CD1c-positive myeloid dendritic cell (primary cell): ENCODE measurements at regions not wholly inside any gene's neighbourhood (a gene's known extent, or its start where the extent isn't known, plus 50 kb on each side); places are given as distances from the start of the nearest gene placed in this dataset.
"Not testable (repeated sequence)": the region's sequence is repeated elsewhere in the genome, so short reads cannot be mapped to it uniquely, and the experiment has no call there.

Source experiments
- DNase-seq: peaks from one replicate; pipeline ENCODE4 v3.0.0-alpha.2; 2016; ENCODE audit errors: extremely low spot score

DNA sequence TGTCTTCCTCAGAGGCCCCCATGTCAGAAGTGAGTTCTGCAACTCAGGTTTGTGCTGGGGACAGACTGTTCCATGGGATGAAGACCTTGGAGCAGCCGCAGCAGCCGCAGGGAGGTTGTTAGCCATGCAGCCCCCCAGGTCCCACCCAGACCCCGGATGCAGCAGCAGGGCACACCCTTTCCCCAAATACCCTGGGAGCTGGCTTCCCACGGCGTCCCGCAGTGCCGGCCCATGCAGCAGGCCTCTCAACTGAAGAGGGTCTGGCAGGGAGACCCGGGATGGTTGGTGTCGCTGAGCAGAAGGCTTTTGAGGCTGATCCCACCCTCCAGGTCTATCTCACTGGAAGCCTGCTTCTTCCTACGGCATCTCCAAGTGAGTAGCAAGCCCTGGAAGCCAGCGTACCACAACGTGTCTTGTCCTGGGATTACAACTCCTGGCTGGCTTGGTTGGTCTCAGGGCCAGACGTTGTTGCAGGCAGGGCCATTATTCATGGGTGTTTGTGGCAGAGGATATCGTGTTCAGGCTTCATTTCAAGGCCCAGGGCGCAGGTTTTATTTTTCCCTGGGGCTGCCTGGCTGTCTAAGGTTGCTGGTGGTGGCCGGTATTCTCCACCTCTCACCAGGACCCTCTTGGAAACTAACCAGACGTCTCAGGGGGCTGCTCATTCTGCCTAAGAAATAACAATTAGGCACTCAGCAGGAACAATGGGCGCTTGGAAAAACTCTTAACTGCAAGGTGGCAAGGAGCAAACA is 223.2 kb downstream of the C16orf95 start:
- DNase-seq = no peak

DNA sequence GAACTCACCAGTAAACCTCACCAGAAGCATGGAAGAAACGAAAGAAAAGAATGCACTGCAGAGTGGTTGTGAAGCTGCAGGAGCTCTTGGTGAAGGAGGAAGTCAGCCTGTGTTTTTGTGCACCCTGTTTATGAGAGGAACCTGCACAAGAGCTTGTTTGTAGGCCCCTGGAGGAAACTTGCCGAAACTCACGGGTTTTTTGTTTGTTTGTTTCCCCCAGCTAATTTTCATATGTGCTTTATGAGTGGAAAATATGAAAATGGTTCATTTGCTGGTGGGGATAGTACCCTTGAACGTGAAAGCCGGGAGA is 222.7 kb downstream of the C16orf95 start:
- DNase-seq = no peak

DNA sequence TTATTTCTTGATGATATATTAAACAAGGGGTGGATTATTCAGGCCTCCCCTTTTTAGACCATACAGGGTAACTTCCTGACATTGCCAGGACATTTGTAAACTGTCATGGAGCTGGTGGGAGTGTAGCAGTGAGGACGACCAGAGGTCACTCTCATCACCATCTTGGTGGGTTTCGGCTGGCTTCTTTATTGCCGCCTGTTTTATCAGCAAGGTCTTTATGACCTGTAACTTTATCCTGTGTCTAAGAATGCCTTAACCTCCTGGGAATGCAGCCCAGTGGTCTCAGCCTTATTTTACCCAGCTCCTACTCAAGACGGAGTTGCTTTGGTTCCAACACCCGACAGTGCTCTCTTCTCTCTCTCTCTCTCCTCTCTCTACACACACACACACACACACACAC is 221.9 kb downstream of the C16orf95 start:
- DNase-seq = no peak

DNA sequence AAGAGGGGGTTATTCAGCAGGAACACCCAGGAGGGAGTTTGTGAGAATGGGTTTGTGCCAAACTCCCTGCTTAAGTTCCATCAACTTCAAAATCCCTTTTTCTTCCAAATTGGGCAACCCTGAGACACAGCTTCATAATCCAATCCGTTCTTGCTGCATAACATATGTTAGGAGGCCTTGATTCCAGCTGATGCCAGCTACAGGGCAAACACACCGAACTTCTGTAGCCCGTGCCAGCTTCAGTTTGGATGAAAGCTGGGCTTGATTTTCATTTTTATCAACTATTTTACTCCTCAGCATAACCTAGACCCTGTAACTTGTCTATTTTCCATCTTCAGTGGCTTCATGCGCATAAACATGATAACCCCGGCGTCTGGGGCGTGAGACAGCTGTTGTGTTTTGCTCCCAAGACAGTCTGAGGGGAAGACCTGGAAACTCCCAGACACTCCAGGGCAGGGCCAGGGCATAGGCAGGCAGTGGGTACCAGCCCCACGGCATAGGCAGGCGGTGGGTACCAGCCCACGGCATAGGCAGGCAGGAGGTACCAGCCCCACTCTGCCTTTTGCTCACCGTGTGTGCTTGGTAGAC is 220.4 kb downstream of the C16orf95 start:
- no peak for DNase-seq

DNA sequence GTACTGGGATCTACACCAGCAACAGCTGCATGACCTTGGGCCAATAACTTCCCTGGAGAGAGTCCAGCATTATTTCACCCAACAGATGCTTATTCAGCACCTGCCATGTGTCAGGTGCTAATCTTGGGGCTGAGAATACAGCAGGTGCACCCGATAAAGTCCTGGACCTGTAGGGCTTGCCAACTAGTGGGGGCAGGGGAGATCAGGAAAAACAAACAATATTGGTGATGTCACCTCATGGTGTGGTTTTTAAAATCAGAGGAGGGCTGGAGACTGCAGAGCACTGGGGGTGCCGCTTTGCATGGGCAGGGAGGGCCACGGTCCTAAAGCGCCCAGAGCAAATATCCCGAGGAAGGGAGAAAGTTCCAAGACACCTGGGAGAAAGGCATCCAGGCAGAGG is 218.8 kb downstream of the C16orf95 start:
- DNase-seq = no peak

DNA sequence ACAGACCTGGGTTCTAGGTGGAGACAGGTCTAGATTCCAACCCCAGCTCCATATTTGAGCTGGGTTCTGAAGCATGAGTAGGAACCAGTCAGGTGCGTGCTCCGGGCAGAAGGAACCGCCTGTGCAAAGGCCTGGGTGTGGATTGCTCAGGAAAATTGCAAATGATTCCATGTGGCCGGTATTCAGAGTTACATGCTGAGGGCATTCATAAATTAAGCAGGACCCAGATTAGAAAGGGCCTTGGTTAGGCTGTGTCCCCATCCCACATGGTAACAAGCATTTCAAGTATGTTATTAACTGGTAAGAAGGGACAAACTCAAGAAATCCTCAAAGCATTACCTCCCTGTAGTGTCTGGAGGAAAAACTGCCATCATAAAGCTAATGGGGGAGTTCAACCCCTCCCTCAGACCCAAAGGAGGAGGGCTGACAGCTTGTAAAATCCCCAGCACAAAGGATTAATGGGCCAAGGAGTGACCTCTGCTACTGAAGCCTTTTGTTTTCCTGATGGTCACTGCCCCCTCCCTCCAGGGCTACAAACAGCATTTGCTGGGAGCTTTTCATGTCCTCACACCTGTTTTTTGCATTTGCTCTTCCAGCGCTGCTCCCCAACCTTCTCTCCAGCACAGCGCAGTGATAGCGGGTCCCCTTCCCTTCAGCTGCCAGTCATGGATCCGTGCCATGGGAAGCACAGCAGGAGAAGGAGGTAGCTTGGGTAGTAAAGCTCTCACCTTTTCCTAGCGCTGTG is 218.0 kb downstream of the C16orf95 start:
- DNase-seq = no peak

DNA sequence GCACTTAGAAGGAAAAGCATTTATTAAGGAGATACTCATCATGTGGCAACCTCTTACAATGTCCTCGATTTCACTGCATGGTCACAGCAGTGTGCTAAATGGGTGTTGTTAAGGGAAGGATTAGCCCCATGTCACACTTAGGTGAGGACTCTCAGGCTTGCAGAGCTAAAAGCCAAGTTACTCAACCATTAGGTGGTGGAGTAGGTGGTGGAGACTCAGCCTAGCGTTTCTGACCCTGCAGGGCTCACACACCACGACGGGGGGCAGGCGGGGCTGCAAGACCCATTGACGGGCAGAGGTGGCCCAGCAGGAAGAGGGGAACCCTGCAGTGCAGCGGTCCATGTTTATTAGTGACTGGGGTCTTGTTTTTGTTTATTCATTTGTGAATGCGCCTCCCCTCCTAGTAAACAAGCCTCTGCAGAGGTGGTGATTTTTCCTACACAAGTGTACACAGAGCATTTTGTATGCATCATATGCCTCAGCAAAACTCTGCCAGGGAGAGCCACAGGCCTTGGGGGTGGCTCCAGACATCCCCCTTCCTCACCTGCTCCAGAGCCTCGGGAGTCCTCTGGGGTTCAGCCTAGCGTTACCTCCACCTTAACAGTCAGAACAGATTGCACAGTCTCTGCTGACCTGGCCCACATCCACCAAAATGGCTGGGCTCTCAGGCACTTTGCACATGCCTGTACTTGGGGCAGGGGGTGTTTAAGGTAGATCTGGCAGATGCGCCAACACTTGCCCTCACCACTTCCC is 216.7 kb downstream of the C16orf95 start:
- no peak for DNase-seq

DNA sequence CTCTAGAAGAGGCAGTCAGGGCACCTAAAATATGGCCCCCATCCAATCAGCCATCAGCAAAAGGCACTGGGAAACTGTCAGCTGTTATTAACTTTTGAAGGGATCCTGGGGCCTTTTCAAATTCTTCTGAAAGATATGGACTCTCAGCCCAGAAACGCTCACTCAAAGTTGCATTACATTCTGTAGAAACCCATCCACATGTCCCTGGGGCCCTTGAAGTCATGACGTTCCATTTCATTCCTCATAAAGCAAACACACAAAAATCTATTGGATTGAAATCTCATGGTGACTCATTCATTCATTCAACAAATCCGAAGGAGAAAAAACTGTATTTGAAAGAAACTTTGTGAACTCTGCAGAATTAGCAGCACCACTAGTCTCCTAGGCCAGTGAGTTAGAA is 215.3 kb downstream of the C16orf95 start:
- DNase-seq = no peak

DNA sequence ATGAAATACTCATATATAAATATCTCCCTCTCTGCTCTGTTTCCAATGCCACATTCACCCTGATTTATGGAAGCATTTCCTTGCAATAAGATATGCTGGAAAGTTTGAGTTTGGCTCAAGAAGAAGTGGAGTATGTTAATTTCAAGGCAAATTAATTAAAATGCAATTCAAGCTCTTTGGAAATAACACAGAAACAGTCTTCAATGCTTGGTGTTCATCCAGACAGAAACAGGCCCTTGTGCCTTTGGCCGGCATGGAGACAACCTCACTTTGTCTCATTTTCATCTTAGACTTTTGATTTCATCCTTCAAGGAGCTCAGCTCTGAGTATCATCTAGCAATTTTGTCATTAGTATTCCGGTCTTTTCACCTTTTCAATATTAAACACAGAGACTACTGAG is 210.0 kb downstream of the C16orf95 start:
- no peak for DNase-seq

DNA sequence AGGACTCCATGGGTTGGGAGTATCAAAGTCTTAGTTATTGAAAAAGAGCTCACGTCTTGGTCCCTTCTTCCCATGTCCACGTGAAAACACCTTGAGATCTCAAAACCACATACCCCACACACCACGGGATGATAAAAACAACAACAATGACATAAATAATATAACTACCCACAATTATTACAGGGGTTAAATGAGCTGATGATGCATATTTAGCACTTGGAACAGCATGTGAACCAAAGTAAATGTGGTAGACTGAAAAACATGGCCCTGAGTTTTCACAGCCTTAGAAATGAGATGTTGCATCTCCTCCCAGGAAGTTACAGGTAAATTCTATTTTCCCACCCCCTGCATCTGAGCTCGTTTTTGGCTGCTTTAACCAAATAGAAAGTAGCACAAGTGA is 208.9 kb downstream of the C16orf95 start:
- no peak for DNase-seq

DNA sequence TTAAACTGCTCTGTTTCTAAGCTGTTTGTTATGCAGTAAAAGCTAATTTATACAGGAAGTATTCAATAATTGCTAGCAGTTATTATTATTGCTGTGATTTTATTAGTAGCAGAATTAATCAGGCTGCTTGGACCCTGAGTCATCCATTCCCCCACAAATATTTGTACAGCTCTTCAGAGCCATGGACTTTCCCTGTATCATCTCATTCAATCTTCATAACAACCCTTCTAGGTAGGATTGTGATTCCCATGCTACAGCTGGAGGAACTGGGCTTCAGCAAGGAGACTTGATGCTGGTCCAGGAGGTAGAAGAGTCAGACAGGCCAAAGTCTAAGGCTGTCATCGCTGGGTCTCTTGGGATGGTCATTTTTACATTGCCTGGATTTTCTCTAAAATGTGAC is 208.3 kb downstream of the C16orf95 start:
- no peak for DNase-seq

DNA sequence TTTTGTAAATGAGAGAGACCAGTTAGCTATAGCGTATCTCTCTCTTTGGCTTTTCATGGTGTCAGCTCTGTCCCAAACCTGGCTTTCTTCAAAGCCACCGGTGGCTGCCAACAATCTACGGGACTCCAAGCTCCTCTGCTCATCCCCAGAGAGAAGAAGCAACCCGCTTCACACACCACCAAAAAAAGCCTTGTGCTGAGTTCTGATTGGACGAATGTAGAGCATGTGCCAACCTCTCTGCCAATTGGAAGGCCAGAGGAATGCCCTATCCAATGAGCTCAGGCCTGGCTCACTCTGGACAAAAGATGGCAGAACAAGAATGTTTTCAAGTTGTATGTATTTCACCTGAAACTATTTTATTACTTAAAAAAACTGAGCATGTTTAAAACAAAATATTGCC is 202.4 kb downstream of the C16orf95 start:
- no peak for DNase-seq

DNA sequence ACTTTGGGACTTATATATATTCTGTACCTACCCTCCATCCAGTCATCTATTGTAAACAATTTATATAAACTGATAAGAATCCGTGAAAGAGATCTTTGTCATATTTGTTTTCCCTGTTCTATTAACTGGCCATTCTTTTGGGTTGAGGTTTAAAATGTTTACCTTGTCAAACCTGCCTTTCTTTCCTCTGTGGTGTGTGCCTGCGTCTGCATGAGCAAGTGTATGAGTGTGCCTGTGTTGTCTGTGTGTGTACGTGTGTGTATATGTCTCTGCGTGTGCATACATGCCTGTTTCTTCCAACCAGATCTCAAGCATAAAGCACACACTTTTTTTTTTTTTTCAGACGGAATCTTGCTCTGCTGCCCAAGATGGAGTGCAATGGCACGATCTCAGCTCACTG is 201.5 kb downstream of the C16orf95 start:
- no peak for DNase-seq

DNA sequence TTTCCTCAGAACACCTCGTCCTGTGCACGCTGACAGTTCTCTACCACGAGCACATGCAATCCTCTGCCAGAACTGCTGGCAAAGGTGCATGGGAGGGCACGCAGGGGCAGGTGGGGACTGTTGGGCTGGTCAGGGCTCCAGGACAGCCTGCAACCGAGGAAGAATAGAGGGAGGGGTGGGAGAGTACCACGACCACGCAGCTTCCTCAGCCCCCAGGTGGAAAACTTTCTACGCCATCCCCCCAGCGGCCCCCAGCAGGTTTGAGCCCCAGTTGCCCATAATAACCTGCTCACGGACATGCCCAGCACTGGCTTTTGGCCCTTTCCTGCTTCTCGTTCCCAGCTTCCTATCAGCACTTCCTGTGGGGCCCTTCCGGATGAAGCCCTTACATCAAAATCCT is 199.3 kb downstream of the C16orf95 start:
- DNase-seq = no peak

DNA sequence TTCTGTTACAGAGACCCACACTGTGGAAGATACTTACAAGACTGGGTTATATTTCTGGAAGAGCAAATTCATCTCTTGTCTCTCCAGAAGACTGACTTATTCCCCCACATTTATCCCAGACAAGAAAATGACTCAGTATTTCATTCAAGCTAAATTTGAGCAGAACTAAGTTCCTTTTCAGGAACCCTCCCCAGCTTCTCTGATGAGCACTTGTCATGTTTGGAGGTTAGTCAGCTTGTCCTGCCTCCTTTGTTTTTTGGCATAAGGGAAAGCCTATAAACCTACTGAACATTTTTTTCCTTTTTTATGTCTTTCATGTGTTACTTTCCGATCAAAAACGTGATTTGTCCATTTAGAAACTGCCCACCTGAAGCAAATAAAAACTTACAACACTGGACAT is 198.0 kb downstream of the C16orf95 start:
- DNase-seq = no peak

DNA sequence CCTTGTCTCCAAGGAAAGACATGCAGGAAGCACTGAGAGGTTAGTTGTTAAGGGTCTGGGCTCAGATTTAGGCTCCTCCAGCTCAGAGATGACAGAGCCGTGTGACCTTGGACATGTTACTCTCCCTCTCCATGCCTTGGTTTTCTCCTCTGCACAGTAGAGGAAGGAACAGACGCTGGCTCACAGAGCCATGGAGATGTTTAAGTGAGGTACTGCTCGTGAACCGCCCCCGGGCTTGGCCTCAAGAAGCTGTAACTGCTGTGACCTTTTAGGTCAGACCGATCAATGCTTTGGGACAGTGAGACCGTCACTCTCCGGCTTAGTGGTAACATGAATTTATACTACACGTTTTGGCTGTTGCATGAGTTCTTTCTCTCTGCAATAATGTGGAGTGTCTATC is 197.4 kb downstream of the C16orf95 start:
- DNase-seq = no peak

DNA sequence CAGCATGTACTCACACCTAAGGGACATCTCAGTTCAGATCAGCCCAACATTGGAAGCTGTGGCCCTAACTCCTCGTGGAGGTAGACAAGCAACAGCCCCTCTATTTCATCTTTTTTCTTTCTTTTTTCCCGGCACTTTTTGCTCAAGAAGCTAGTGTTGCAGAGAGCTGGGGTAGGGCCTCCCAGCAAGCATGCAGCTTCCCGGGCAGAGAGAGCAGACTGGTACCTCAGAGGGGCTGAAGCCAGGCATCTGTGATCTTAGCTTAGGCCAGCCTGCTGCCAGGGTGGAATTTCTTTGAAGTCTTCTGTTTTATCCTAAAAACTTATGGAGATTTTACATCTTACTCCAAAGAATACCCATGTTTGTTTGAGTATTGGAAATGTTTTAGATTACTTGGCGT is 195.4 kb downstream of the C16orf95 start:
- no peak for DNase-seq

DNA sequence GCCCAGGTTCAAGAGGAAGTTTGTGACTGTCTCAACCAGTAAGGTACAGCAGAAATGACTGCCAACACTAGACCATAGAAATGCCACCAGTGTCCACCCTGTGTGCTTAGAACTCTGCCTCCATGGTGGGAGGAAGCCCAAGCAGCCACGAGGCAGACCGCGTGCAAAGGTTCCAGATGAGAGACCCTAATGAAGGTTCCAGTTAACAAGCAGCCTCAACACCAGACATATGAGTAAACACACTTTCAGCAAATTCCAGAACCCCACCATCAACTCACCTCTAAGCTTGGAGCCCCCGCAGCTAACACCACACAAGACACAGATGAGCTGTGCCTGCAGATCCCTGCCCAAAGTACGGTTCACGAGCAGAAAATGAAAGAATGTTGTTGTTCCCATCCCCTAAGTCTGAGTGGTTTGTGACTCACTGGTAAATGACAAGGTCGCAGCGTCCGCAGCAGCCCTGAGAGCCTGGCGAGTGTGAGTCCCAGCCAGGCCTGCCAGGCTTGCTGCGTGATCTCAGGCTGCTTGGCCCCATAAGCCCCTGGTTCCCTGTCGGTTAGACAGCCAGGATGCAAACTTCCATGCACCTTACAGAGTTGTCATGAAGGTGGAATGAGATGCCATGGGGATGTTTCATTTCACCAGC is 193.7 kb downstream of the C16orf95 start:
- no peak for DNase-seq

DNA sequence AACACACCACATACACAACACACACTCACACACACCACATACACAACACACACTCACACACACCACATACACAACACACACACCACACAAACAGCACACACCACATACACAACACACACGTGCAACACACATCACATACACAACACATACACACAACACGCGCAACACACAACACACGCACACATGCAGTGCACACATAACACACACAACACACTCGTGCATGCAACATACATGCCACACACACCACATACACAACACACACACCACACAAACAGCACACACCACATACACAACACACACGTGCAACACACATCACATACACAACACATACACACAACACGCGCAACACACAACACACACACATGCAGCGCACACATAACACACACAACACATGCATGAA is 192.8 kb downstream of the C16orf95 start:
- not testable (repeated sequence) for DNase-seq

DNA sequence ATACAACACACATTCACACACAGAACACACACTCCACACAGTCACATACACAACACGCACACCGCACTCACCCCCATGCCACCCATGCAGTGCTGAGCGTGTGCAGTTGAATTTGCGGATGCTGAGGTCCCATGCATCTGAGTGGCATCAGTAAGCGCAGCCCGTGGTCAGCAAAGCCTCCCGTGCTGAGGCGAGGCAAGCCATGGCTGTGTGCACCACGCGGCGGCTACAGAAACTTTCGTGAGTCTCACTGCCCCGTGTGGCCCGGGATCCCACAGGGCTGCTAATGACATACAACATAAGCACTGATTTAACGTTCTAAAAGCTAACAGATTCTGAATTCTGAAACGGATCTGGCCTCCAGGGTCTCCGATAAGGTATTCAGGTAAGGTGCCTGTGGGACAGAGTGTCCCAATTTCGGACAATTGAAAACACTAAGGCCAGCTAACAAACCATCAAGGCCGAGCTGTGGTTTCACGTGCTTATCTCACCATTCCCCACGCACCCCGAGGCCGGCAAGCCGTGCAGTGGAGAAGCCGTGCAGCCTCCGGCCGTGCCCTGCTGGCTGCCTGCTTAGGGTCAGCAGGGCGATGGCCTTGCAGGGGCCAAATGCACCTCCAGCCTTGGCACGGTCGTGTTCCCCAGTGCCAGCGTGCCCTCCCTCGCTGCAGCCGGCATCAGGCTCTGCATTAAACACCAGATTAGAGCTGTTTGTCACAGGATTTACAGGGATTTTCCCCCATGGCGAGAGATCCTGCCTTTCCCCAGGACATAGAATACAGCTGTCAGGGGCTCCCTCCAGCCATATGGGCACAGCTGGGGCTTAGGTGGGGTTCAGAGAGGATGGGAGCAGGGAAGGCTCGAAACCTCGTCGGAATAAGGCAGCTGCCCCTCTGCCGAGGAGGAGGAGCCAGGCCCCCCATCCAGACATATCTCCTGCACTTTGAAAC is 191.7 kb downstream of the C16orf95 start:
- no peak for DNase-seq
